ENCODE measurements at regions not wholly inside any gene's neighbourhood (a gene's known extent, or its start where the extent isn't known, plus 50 kb on each side); places are given as distances from the start of the nearest gene placed in this dataset.

GRCh38 chr5:117872798-117873368, 1115.5 kb downstream of the DTWD2 start:
- H3K36me3 ChIP-seq (ENCODE audit: insufficient read depth, low read length): no peaks in the 10 kb centered on the region
- H3K4me3 ChIP-seq (ENCODE audit: low read length): no peak overlapping the region
- H3K27ac ChIP-seq (ENCODE audit: low read length): no peak overlapping the region
- TF ChIP-seq TAF1 (IDR thresholded peaks at IDR 0.05; ENCODE audit: low read depth): no peak
- TF ChIP-seq EZH2 (IDR thresholded peaks at IDR 0.05; ENCODE audit: borderline replicate concordance, insufficient read depth, low read length, poor library complexity, severe bottlenecking): no peak
- TF ChIP-seq CTCF (IDR thresholded peaks at IDR 0.05; ENCODE audit: poor library complexity, severe bottlenecking): no peak
- no peak for TF ChIP-seq POLR2AphosphoS5 (IDR thresholded peaks at IDR 0.05)
- TF ChIP-seq MXI1 (conservative IDR thresholded peaks at IDR 0.05; ENCODE audit: poor library complexity, severe bottlenecking): no peak
- no peak for TF ChIP-seq EP300 (conservative IDR thresholded peaks at IDR 0.05; ENCODE audit: poor library complexity, severe bottlenecking)
- no peak for TF ChIP-seq SMC3 (conservative IDR thresholded peaks at IDR 0.05; ENCODE audit: poor library complexity)
- no peak for TF ChIP-seq RAD21 (conservative IDR thresholded peaks at IDR 0.05)
- TF ChIP-seq, protein P1, sequence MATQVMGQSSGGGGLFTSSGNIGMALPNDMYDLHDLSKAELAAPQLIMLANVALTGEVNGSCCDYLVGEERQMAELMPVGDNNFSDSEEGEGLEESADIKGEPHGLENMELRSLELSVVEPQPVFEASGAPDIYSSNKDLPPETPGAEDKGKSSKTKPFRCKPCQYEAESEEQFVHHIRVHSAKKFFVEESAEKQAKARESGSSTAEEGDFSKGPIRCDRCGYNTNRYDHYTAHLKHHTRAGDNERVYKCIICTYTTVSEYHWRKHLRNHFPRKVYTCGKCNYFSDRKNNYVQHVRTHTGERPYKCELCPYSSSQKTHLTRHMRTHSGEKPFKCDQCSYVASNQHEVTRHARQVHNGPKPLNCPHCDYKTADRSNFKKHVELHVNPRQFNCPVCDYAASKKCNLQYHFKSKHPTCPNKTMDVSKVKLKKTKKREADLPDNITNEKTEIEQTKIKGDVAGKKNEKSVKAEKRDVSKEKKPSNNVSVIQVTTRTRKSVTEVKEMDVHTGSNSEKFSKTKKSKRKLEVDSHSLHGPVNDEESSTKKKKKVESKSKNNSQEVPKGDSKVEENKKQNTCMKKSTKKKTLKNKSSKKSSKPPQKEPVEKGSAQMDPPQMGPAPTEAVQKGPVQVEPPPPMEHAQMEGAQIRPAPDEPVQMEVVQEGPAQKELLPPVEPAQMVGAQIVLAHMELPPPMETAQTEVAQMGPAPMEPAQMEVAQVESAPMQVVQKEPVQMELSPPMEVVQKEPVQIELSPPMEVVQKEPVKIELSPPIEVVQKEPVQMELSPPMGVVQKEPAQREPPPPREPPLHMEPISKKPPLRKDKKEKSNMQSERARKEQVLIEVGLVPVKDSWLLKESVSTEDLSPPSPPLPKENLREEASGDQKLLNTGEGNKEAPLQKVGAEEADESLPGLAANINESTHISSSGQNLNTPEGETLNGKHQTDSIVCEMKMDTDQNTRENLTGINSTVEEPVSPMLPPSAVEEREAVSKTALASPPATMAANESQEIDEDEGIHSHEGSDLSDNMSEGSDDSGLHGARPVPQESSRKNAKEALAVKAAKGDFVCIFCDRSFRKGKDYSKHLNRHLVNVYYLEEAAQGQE (IDR thresholded peaks at IDR 0.05; ENCODE audit: borderline replicate concordance): no peak
- H2AFZ ChIP-seq (ENCODE audit: low read depth, low read length): no peak overlapping the region
- no peak overlapping the region for H3K4me2 ChIP-seq (ENCODE audit: low read length)
- no peaks in the 10 kb centered on the region for H3K9me2 ChIP-seq (ENCODE audit: insufficient read depth, low read length)
- no peaks in the 10 kb centered on the region for H3K9me3 ChIP-seq (ENCODE audit: low read length)
- H3K27me3 ChIP-seq (ENCODE audit: insufficient read depth, low read depth, low read length): no peaks in the 10 kb centered on the region
- H3F3A ChIP-seq (ENCODE audit: insufficient read depth, low read length, poor library complexity, severe bottlenecking): no peaks in the 10 kb centered on the region
- H4K20me1 ChIP-seq (ENCODE audit: insufficient read depth): no peaks in the 10 kb centered on the region
- no peaks in the 10 kb centered on the region for H3K79me2 ChIP-seq (replicated peaks; ENCODE audit: insufficient read depth, low read length)
- no peak overlapping the region for H3K9ac ChIP-seq (ENCODE audit: low read length)

GRCh38 chr5:117869596-117869995, 1118.8 kb downstream of the DTWD2 start:
- Histone ChIP-seq H3F3A (ENCODE audit: insufficient read depth, low read length, poor library complexity, severe bottlenecking) (no peaks in the 10 kb centered on the region), H3K36me3 (ENCODE audit: insufficient read depth, low read length) (no peaks in the 10 kb centered on the region), H3K27ac (ENCODE audit: low read length) (no peak overlapping the region), H3K9ac (ENCODE audit: low read length) (no peak overlapping the region), H4K20me1 (ENCODE audit: insufficient read depth) (no peaks in the 10 kb centered on the region), H3K79me2 (replicated peaks; ENCODE audit: insufficient read depth, low read length) (no peaks in the 10 kb centered on the region), H3K9me2 (ENCODE audit: insufficient read depth, low read length) (no peaks in the 10 kb centered on the region), H2AFZ (ENCODE audit: low read depth, low read length) (no peak overlapping the region), H3K9me3 (ENCODE audit: low read length) (no peaks in the 10 kb centered on the region), H3K4me2 (ENCODE audit: low read length) (no peak overlapping the region), H3K27me3 (ENCODE audit: insufficient read depth, low read depth, low read length) (no peaks in the 10 kb centered on the region), H3K4me3 (ENCODE audit: low read length) (no peak overlapping the region)
- no peak for TF ChIP-seq EZH2 (IDR thresholded peaks at IDR 0.05; ENCODE audit: borderline replicate concordance, insufficient read depth, low read length, poor library complexity, severe bottlenecking)
- no peak for TF ChIP-seq RAD21 (conservative IDR thresholded peaks at IDR 0.05)
- TF ChIP-seq, protein P1 (IDR thresholded peaks at IDR 0.05; ENCODE audit: borderline replicate concordance): no peak
- TF ChIP-seq POLR2AphosphoS5 (IDR thresholded peaks at IDR 0.05): no peak
- no peak for TF ChIP-seq MXI1 (conservative IDR thresholded peaks at IDR 0.05; ENCODE audit: poor library complexity, severe bottlenecking)
- no peak for TF ChIP-seq EP300 (conservative IDR thresholded peaks at IDR 0.05; ENCODE audit: poor library complexity, severe bottlenecking)
- no peak for TF ChIP-seq SMC3 (conservative IDR thresholded peaks at IDR 0.05; ENCODE audit: poor library complexity)
- no peak for TF ChIP-seq TAF1 (IDR thresholded peaks at IDR 0.05; ENCODE audit: low read depth)
